Activated gamma-delta T cell (primary cell): ENCODE measurements at regions not wholly inside any gene's neighbourhood (a gene's known extent, or its start where the extent isn't known, plus 50 kb on each side); places are given as distances from the start of the nearest gene placed in this dataset.

Experiments
- DNase-seq: peaks from one replicate; lab custom pipeline; 2025; lab: John Stamatoyannopoulos, UW

DNA sequence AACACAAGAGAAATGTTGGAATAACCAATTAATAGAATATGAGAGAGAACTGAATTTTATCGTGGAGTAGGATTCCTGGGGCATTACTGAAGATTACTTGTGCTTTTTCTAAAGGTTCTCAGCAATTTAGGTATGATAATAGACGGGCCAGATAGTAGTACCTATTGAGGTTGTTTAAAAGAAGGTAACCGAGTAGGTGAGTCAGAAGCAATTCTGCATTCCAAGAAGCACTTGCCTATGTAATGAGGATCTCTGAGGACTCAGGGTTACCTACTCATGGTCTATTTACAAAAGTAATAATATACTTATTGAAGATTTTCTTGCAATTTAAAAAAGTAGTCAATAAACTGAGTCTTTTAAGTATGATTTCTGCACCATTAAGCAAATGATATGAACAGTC lies 1469.8 kb downstream of the BRINP3 start:
- no peak for DNase-seq

DNA sequence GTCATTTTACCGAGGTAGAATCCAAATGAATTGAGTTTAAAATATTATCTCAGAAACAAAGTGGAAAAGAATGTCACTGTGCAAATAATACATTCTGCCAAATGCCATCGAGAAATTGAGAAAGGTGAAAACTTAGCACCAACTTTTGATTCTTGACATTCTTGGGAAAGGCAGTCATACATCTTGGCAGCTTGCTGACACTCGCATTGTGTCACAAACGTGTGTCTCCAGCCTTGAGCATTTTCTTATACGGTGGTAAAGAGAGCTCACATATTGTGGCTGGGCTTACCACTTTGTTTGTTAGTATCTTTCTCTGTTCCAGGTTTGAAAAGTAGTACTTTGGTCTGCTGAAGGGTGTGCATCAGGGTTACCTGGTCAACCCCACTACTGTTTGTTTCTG lies 1456.1 kb downstream of the BRINP3 start:
- DNase-seq = no peak

DNA sequence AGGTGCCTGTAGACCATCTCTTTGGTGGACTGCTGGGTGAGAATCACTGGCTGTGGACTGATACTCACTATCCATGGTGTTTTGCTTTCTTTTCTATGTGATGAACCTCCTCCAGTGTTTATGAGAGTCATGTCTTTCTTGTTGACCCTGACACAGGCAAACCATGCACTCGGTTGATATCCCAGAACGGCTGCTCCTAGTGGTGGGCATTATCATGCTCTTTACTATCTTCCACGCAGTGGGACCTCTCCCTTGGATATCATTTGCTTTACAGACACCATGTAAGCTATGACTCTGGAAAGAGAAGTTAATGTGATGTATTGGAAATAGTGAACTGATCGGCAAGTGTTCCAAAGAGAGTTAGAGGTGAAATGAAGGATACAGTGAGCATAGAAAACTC lies 1455.6 kb downstream of the BRINP3 start:
- DNase-seq = no peak

DNA sequence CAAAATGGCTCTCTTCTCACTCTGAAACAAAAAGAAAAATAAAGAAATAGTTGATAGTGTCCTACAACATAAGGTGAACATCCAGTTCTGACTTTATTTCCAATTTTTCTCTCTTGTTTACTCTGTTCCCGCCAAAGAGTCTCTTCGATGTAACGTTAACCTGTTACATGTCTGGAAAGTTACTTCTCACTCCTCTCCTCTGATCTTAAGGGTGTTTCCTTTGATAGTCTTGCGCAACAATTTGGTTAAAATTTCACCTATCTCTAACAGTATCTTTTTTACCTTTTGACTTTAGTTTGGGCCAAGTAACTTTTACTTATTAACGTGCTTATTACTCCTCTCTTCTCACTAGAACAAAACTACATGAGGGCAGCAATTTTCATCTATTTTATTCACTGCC lies 1450.2 kb downstream of the BRINP3 start:
- no peak for DNase-seq

DNA sequence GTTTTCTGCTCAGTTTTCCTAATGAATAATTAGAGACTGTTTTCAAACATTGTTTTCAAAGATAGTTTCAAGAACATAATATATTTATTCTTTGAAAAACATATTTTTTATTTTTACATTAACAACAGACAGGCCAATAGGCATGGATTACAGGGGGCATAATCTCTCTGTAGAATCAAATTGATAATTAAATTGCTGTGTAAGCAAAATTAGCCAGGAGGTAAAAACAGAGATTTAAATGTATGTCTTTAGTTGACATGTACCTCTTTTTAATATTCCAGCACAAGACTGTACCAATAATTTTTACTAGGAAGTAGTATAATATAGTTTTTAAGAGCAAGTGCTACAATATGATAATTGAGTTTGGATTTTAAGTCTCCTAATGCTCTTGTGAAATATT lies 1444.5 kb downstream of the BRINP3 start:
- DNase-seq = no peak

DNA sequence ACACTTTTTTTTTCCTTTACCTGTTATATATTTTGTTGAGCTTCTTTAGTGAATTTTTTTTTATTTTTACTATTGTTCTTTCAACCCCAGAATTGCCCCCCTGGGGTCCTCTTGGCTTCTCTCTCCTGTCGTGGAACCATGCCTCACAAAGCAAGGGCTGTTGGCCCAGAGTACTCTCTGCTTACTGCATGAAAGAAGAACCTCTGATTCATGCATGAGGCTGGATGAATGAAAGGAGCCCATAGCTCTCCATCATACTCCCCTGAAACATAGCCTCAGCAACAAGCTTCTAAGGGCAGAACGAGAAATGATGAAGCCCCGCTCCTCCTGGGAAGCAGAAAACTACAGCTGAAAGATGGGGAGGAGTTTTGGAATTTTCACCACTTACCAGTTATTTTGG lies 1441.0 kb downstream of the BRINP3 start:
- DNase-seq = no peak

DNA sequence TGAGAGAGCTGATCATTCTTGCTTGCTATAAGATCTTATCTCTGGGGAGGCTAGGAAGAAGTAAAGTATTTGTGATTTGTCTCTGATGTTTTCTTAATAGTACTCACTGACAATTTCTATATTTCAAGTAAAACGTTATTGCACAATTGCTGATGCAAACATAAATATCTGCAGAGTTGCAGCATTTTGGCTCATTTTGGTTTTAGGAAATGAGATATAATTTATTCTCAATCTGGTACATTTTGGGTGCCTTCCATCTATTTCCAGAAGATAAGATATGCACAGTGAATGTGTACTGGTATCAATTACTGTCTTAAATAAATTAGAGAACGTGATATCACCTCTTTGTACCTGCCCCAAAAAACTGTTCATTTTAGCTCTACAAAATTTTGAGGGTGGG lies 1431.5 kb downstream of the BRINP3 start:
- DNase-seq = no peak

DNA sequence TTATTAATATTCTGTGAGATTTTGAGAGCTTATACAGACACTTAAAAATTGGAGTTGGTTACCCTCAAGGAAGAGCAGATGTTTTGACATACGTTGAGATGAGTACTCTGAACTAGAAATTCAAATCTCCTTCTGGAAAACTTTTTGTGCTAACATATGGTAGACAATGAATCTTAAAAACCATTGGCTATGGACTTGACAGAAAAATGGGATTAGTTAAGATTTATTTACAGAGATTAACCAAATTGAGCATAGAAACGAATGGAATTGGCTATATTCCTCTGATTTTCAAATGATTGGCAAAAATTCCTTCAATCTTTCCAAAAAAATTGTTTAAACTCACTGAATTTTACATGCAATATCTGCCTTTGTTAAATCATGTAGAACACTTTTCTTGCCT lies 1392.9 kb downstream of the BRINP3 start:
- DNase-seq = no peak

DNA sequence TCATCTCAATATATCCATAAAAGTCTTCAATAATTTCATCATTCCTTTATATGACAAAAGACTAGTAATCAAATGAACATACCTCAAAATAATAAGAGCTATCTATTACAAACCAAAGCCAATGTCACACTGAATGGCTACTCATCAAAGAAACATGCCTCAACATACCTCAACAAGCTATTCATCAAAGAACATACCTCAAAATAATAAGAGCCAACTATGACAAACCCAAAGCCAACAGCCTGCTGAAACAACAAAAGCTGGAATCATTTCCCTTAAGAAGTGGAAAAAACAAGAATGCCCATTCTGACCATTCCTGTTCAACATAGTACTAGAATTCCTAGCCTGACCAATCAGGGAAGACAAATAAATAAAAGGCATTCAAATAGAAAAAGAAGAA lies 1373.7 kb downstream of the BRINP3 start:
- no peak for DNase-seq

DNA sequence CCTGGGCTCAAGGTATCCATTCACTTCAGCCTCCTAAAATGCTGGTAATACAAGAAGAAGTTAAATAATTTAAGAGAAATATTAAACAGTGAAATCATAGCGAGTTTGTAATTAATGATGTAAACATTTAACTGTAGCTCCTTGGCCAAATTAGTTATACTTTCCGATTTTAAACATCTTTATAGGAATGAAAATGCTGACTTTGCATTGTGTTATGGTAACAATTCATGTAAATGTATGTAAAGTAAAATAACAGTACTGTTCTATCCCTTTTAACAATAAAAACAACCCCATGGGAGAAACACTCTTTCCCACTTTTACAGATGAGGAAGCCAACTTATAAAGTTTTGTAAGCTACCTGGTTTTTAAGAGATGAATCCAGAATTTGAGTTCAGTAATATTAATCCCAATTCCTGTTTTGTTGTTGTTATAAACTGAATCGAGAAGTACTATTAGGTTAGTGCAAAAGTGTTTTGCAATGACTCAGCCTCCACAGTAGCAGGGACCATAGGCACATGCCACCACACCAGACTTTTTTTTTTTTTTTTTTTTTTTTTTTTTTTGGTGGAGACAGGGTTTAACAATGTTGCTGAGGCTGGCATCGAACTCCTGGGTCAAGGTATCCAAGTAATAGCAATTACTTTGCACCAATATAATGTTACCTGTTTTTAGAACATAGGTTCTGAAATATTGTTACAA lies 1360.4 kb downstream of the BRINP3 start:
- no peak for DNase-seq

DNA sequence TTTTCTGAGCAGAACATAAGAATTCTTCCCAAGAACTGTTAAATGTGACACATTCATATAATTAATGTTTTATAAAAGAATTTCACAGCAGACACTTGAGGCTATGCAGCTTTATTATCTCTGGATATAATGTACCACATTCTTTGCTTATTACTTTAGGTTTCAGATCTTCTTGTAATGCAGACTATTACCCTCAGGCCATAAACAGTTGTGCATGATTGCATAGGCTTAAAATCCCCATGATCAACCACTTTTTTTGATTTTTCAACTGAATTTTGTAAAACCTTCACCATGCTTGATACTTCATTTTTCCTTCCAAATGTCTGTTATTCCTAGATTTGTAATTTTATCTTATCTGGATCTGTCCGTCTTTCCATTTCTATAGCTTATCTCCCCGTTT lies 1355.7 kb downstream of the BRINP3 start:
- no peak for DNase-seq

DNA sequence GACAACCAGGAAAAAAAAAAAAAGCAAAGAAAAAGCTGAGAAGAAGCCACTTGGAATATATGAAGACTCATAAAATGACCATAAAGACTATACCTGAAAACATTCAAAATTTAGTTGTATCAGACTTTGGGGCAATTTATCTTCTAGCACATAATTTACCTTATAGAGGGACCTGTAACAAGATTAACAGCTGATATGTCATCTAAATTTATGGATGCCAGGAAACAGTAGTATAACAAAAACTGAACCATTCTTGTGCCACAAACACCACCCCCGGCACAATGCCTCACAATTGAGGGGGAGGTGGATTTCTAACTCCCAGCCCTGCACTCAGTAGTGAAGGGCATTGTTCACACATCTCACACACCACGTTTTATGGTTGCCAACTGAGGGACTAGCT lies 1352.0 kb downstream of the BRINP3 start:
- no peak for DNase-seq

DNA sequence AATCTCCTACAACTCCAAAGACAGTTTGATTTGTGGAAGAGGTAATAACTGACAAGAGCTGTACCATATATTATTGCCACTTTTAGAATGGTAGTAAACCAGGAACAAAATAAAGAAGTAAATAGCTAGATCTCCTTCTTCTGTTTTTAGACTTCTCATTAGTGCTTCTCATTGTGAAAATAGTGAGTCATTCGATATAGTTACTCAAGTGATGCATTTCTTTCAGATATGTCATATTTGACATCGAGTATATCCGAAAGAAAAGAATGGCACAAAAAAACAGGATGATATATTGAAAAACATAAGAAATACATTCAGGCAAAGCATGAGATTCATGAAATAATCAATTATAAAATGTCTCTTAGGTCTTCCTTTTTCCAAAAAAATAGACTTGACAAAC lies 1346.1 kb downstream of the BRINP3 start:
- DNase-seq = no peak

DNA sequence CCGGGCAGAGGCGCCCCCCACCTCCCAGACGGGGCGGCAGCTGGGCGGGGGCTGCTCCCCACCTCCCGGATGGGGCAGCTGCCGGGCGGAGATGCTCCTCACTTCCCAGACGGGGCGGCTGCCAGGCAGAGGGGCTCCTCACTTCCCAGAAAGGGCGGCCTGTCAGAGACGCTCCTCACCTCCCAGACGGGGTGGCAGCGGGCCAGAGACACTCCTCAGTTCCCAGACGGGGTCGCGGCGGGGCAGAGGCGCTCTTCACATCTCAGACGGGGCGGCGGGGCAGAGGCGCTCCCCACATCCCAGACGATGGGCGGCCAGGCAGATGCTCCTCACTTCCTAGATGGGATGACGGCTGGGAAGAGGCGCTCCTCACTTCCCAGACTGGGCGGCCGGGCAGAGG lies 1337.9 kb downstream of the BRINP3 start:
- peak; percentile 11 for DNase-seq

DNA sequence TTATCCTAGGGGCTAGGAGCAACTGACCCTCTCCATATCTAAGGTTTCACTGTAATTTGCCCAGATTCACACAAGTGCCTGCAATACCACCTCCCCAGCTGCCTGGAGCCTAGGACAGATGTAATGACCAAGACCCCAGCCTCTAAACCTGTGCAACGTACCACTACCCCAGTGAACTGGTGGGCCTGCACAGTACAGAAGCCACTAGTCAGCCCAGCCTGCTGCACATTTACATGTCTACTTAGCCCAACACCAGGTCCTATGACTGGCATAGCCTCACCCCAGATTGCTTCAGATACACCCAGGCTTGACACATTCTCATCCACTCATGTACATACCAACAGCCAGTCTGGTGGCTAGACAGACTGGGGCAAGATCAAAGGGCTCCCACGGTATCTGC lies 1336.6 kb downstream of the BRINP3 start:
- DNase-seq = no peak

DNA sequence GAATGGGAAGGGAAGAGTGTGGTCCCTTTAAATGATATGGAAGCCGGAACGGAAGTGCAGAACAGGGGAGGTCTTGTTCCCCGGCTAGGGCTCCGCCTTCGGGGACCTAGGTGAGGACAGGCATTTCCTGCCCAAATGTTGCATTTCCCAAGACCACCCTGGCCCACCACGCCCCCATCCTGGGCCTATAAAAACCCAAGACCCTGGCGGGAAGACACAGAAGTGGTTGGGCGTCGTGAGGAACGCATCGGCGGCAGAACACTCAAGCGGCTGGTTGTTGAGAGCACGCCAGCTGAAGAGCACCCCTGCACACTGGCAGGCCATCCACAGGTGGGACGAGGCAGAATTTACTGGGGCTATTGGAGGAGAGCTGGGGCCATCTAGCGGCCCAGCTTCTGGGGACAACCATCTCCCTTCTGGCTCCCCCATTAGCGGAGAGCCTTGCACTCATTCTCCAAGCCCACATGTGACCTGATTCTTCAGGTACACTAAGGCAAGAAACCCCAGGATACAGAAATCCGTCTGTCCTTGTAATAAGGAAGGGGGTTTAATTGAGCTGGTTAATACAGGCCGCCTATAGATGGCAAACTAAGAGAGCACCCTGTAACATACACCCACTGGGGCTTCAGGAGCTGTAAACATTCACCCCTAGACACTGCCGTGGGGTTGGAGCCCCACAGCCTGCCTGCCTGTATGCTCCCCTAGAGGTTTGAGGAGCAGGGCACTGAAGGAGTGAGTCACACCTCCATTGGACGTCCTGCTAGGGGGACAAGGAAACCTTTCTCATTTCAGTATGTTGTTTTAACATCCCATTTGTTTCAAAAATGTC lies 1327.9 kb downstream of the BRINP3 start:
- DNase-seq = no peak

DNA sequence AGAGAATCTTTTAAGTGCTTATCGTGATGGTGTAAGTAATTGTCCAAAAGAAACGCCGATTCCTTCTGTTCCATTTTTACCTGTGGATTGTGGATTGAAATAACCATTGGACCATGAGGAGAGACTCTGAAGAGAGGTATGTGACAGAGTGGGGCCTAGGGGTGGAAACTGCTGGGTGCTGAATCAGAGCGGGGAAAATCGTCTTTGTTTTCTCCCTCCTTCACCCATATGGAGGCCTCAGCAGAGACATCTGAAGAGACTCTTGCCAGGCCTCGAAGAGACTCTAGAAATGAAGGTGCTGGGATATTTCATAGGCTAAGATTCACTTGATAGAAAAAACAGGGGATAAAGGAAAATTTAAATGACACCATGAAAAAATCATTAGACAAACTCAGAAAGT lies 1327.0 kb downstream of the BRINP3 start:
- DNase-seq = no peak

DNA sequence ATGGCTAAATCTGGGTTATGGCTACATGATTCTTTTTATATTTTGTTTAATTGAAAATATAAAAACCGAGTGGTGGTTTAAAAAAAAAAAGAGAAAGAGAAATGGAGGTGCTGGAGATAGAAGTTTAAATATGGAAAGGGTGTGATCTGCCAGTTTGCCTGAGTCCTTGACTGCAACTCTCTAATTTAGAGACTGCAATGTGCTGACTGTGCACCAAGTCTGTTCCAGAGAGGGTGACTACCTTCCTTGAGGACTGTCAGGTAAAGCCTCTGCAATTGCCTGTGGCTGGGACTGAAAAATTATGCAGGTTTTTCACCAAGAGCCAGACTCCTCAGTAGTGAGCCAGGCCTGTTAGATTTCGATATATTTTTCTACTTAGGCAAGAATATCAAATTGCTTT lies 1326.3 kb downstream of the BRINP3 start:
- DNase-seq = no peak

DNA sequence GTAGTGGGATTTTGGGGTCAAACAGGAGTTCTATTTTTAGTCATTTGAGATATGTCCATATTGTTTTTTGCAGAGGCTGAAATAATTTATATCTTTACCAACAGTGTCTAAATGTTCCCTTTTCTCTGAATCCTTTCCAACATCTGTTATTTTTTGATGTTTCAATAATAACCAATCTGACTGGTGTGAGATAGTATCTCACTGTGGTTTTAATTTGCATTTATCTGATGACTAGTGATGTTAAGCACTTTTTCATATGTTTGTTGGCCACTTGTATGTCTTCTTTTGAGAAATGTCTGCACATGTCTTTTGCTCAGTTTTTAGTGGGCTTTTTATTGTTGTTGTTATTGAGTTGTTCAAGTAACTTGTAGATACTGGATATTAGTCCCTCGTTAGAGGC lies 1325.0 kb downstream of the BRINP3 start:
- DNase-seq = no peak

DNA sequence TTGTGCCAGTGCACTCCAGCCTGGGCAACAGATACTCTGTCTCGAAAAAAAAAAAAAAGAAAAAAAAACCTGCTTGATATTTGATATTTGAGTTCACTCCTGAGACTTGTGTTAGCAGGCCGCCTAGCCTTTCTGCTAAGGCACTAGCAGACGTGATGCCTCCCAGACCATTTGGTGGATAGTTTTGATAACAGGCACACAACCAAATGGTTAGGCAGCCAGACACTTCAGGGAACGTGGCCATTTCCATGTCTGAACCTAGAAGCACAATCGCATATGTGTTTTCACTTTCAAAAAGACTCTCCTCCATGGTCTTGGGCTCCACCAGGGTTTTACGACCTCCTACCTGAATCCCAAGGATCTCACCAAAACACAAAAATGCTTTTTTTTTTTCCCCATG lies 1319.5 kb downstream of the BRINP3 start:
- no peak for DNase-seq

DNA sequence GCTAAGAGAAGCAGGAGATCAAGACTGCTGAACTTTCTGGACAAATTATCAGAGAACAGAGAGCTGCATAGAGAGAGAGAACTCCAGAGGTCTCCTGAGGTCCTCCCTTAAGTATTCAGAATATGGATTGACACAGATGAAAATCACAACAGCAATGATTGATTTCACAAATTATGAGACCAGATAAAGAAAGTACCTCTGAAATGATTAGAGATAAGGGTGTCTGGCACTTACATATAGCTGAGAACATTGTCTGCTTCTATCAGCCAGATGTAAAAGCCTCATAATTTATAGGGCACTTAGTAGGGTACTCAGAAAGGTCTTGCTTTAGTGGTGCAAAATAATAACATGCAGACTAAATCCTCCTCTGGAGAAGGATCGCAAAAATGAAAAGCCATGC lies 1301.8 kb downstream of the BRINP3 start:
- no peak for DNase-seq

DNA sequence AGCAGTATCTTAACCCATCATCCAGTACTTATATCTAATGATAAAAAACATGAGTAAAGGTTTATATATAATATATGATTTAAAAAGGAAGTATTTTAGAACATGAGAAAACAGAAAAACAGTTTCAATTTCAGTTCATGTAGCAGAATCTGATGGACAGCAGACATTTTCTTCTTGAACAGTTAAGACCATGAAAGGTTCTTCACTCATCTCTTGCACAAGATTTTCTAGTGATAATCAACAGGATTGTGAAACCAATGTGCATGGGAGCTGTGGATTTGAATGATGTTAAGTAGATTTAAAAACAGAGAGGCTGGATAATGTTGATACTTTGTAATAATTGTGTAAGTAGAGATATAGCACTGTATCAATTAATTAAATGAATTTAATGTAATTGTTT lies 1297.6 kb downstream of the BRINP3 start:
- DNase-seq = no peak

DNA sequence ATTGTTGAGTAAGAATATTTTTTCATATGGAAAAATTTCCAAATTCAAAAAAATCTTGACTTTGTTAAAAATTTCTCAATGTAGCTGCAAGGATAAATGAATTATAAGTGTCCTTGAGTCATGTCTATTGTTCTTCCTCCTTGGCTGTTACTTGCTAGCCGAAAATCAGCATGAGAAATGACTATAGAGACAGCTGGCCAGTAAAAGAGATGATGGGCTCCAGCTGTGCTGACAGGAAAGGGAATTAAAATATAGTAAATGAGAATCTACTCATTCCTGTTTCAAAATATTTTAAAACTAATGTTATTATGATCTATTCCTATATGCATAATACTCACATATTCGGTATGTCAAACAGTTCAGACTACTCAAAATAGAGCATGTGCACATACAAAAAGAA lies 1292.6 kb downstream of the BRINP3 start:
- DNase-seq = no peak
